SH-SY5Y (cell line): ENCODE measurements at regions not wholly inside any gene's neighbourhood (a gene's known extent, or its start where the extent isn't known, plus 50 kb on each side); places are given as distances from the start of the nearest gene placed in this dataset.

ENCODE experiments used
- GATA2 ChIP-seq: IDR thresholded peaks from 2 replicates; pipeline ENCODE4 v1.6.1; 2011; ENCODE audit warnings: mild to moderate bottlenecking, low read depth, low read length
- GATA3 ChIP-seq: IDR thresholded peaks from 2 replicates; pipeline ENCODE4 v1.6.1; 2011; ENCODE audit warnings: low read depth, mild to moderate bottlenecking, low read length, moderate library complexity

GRCh38 chr2:5530011-5530696 lies 162.0 kb upstream of the SOX11 start:
- no peak for TF ChIP-seq GATA3
- peak; percentile 49; the same call in 1 of the 2 replicates for TF ChIP-seq GATA2
